OCI-LY1 (cell line): ENCODE measurements at regions not wholly inside any gene's neighbourhood (a gene's known extent, or its start where the extent isn't known, plus 50 kb on each side); places are given as distances from the start of the nearest gene placed in this dataset.

Experiments used
- H2AFZ ChIP-seq: fragments of 200-600 bp; sonication (generic), shearing (Covaris generic); 2 replicates; pipeline ENCODE4 v1.6.0; 2014; ENCODE audit warnings: antibody characterized with exemption, mild to moderate bottlenecking, low read length
- H3F3A ChIP-seq: fragments of 200-600 bp; sonication (generic), shearing (Covaris generic); 2 replicates; pipeline ENCODE4 v1.6.0; 2014; ENCODE audit warnings: mild to moderate bottlenecking, antibody characterized with exemption, low read length, moderate library complexity; ENCODE audit not compliant: insufficient read depth
- H3K27ac ChIP-seq: fragments of 200-600 bp; sonication (generic); 2 replicates; pipeline ENCODE4 v1.5.1; 2014; ENCODE audit warnings: low read length, mixed run types, mild to moderate bottlenecking, low read depth; ENCODE audit not compliant: poor library complexity, severe bottlenecking
- H3K27me3 ChIP-seq: fragments of 200-600 bp; sonication (generic); 2 replicates; pipeline ENCODE4 v1.6.0; 2014; ENCODE audit warnings: antibody characterized with exemption, mild to moderate bottlenecking, low read length, moderate library complexity; ENCODE audit not compliant: insufficient read depth
- H3K36me3 ChIP-seq: fragments of 200-600 bp; sonication (generic); 2 replicates; pipeline ENCODE4 v1.6.1; 2014; ENCODE audit warnings: mild to moderate bottlenecking, antibody characterized with exemption, low read length, moderate library complexity, mixed read lengths; ENCODE audit not compliant: insufficient read depth
- H3K4me1 ChIP-seq: fragments of 200-600 bp; sonication (generic); 2 replicates; pipeline ENCODE4 v1.5.1; 2014; ENCODE audit warnings: mild to moderate bottlenecking, low read length, moderate library complexity; ENCODE audit not compliant: insufficient read depth, severe bottlenecking
- H3K4me2 ChIP-seq: fragments of 200-600 bp; sonication (generic), shearing (Covaris generic); 2 replicates; pipeline ENCODE4 v1.6.1; 2014; ENCODE audit warnings: low read length
- H3K4me3 ChIP-seq: fragments of 200-600 bp; sonication (generic); 2 replicates; pipeline ENCODE4 v1.5.1; 2014; ENCODE audit warnings: low read length, low read depth, mild to moderate bottlenecking, mixed read lengths; ENCODE audit not compliant: poor library complexity, severe bottlenecking
- H3K79me2 ChIP-seq: fragments of 200-600 bp; shearing (Covaris generic); 2 replicates; pipeline ENCODE4 v1.6.1; 2016; ENCODE audit warnings: mixed run types, low read length, mixed read lengths; ENCODE audit not compliant: insufficient read depth
- H3K9ac ChIP-seq: fragments of 200-600 bp; sonication (generic), shearing (Covaris generic); 2 replicates; pipeline ENCODE4 v1.6.1; 2014; ENCODE audit warnings: mild to moderate bottlenecking, low read length, mixed read lengths
- H3K9me2 ChIP-seq: fragments of 200-600 bp; sonication (generic), shearing (Covaris generic); 2 replicates; pipeline ENCODE4 v1.6.1; 2014; ENCODE audit warnings: low read depth, mild to moderate bottlenecking, low read length, mixed read lengths
- H3K9me3 ChIP-seq: fragments of 200-600 bp; shearing (Covaris generic); 2 replicates; pipeline ENCODE4 v1.6.1; 2014; ENCODE audit warnings: low read length, mixed read lengths
- H4K20me1 ChIP-seq: fragments of 200-600 bp; sonication (generic), shearing (Covaris generic); 2 replicates; pipeline ENCODE4 v1.6.0; 2016; ENCODE audit warnings: mild to moderate bottlenecking, low read length; ENCODE audit not compliant: insufficient read depth
- CTCF ChIP-seq: fragments of 200-600 bp; sonication (generic), shearing (Covaris generic); IDR thresholded peaks from 2 replicates; pipeline ENCODE4 v1.5.1; 2017; ENCODE audit warnings: mild to moderate bottlenecking, antibody characterized with exemption, low read length, moderate library complexity, mixed read lengths
- EZH2 ChIP-seq: fragments of 200-600 bp; sonication (generic), shearing (Covaris generic); IDR thresholded peaks from 2 replicates; pipeline ENCODE4 v1.8.0; 2017; ENCODE audit warnings: borderline replicate concordance, mixed run types, mild to moderate bottlenecking, antibody characterized with exemption, low read length, moderate library complexity, mixed read lengths

- no peaks in the 10 kb centered on the region for H3K9me3 ChIP-seq
- TF ChIP-seq EZH2 (no peak), CTCF (no peak)
- no peaks in the 10 kb centered on the region for H3K36me3 ChIP-seq
- no peak overlapping the region for H3K27ac ChIP-seq
- H2AFZ ChIP-seq: no peak overlapping the region
- H3K9ac ChIP-seq: no peak overlapping the region
- no peaks in the 10 kb centered on the region for H3K27me3 ChIP-seq
- no peaks in the 10 kb centered on the region for H3K9me2 ChIP-seq
- no peaks in the 10 kb centered on the region for H4K20me1 ChIP-seq
- no peaks in the 10 kb centered on the region for H3K79me2 ChIP-seq
- no peak overlapping the region for H3K4me2 ChIP-seq
- no peaks in the 10 kb centered on the region for H3K4me1 ChIP-seq
- H3F3A ChIP-seq: no peaks in the 10 kb centered on the region
- no peak overlapping the region for H3K4me3 ChIP-seq
Observed at GRCh38 chr20:52515877-52516276, 324.3 kb upstream of the ZFP64 start.

DNA sequence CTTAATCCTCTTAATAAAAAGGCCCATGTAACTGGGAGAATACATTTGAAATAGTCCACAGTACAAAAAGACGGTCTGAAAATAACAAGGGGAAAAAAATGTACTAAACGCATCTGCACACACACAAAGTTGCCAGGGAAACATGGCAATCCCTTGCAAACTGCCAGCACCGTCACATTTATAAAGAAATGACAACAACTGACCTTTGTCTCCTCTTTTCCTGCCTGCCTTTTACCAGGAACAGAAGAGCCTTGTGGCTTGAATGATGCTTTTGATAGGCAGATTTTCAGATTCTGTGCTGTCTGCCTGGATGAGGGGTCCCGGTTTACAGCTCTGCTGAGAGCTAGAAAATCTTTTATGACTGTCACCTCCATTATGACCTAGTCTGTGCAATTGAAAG is 308.6 kb upstream of the ZFP64 start:
- Histone ChIP-seq H3K4me1 (no peaks in the 10 kb centered on the region), H3K9me3 (no peaks in the 10 kb centered on the region), H3K27ac (no peak overlapping the region), H3K79me2 (no peaks in the 10 kb centered on the region), H3K27me3 (no peaks in the 10 kb centered on the region), H3K9me2 (no peaks in the 10 kb centered on the region), H2AFZ (no peak overlapping the region), H3F3A (no peaks in the 10 kb centered on the region), H3K36me3 (no peaks in the 10 kb centered on the region), H3K9ac (no peak overlapping the region), H4K20me1 (no peaks in the 10 kb centered on the region), H3K4me3 (no peak overlapping the region), H3K4me2 (no peak overlapping the region)
- TF ChIP-seq EZH2 (no peak), CTCF (no peak)

DNA sequence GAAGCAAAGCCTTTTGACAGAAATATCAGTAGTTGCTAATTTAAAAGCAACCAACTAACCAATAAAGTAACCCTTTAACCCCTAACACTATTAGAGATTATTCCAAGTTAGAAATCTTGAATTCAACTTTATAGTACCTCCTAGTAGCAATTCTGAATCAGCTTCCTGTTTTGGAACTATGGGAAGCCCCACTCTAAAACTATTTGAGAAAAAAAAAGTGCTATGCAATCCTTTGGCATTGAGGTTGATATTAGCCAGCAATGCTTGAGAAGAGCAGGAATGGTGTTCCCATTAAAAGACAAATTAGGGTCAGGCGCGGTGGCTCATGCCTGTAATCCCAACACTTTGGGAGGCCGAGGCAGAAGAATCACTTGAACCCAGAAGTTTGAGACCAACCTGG is 306.2 kb upstream of the ZFP64 start:
- H3K79me2 ChIP-seq: no peaks in the 10 kb centered on the region
- no peaks in the 10 kb centered on the region for H3K9me3 ChIP-seq
- TF ChIP-seq CTCF (no peak), EZH2 (no peak)
- no peaks in the 10 kb centered on the region for H3K9me2 ChIP-seq
- H3K27ac ChIP-seq: no peak overlapping the region
- no peak overlapping the region for H3K4me3 ChIP-seq
- no peaks in the 10 kb centered on the region for H3K27me3 ChIP-seq
- no peak overlapping the region for H2AFZ ChIP-seq
- no peak overlapping the region for H3K4me2 ChIP-seq
- H3F3A ChIP-seq: no peaks in the 10 kb centered on the region
- no peaks in the 10 kb centered on the region for H4K20me1 ChIP-seq
- no peak overlapping the region for H3K9ac ChIP-seq
- no peaks in the 10 kb centered on the region for H3K36me3 ChIP-seq
- H3K4me1 ChIP-seq: no peaks in the 10 kb centered on the region
